ENCODE measurements at regions not wholly inside any gene's neighbourhood (a gene's known extent, or its start where the extent isn't known, plus 50 kb on each side); places are given as distances from the start of the nearest gene placed in this dataset.

DNA sequence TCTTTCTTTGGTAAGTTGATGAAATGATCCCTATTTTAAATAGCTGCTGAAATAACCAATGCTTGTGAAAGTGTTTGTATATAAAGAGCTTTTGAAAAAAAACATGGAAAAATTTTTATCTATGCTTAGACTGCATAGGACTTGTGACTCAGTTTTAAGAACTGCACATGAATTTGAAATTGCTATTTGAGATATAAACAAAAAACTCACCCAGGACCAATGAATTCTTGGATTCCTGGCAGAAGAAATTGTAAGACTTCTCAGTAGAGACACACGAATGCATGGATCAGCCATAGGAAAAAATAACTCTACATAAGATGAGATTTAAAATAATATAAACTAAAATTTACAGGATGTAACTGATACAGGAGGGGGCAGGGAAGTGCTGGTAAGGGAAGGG is 278.8 kb upstream of the SORCS1 start:
- TF ChIP-seq CTBP1 (IDR thresholded peaks at IDR 0.05; ENCODE audit: borderline replicate concordance) (no peak), L3MBTL2 (conservative IDR thresholded peaks at IDR 0.05) (no peak), FOXK2 (IDR thresholded peaks at IDR 0.05) (no peak), SP1 (IDR thresholded peaks at IDR 0.05) (no peak), SUZ12 (IDR thresholded peaks at IDR 0.05) (no peak), ELF4 (IDR thresholded peaks at IDR 0.05) (no peak), TARDBP (IDR thresholded peaks at IDR 0.05) (no peak), FOXA1 (IDR thresholded peaks at IDR 0.05) (no peak), BHLHE40 (IDR thresholded peaks at IDR 0.05; ENCODE audit: borderline replicate concordance) (no peak), FOXM1 (IDR thresholded peaks at IDR 0.05; ENCODE audit: borderline replicate concordance) (no peak), LEF1 (IDR thresholded peaks at IDR 0.05; ENCODE audit: borderline replicate concordance) (no peak), NFRKB (IDR thresholded peaks at IDR 0.05) (no peak)
- TF ChIP-seq, protein P1, sequence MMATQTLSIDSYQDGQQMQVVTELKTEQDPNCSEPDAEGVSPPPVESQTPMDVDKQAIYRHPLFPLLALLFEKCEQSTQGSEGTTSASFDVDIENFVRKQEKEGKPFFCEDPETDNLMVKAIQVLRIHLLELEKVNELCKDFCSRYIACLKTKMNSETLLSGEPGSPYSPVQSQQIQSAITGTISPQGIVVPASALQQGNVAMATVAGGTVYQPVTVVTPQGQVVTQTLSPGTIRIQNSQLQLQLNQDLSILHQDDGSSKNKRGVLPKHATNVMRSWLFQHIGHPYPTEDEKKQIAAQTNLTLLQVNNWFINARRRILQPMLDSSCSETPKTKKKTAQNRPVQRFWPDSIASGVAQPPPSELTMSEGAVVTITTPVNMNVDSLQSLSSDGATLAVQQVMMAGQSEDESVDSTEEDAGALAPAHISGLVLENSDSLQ (IDR thresholded peaks at IDR 0.05): no peak

Data from HEK293T (cell line).